ENCODE measurements at regions not wholly inside any gene's neighbourhood (a gene's known extent, or its start where the extent isn't known, plus 50 kb on each side); places are given as distances from the start of the nearest gene placed in this dataset.

- no peak for DNase-seq
These were observed 295.3 kb downstream of the AACS start for GRCh38 chr12:125360540-125360939.

- no peak for DNase-seq
These were observed 305.8 kb downstream of the AACS start for GRCh38 chr12:125371033-125371432.

- DNase-seq, result no peak
These were observed 306.9 kb downstream of the AACS start for GRCh38 chr12:125372085-125372484.

- no peak for DNase-seq
These were observed 308.1 kb downstream of the AACS start for GRCh38 chr12:125373375-125373774.

- DNase-seq, result no peak
These were observed 311.2 kb downstream of the AACS start for GRCh38 chr12:125376422-125376821.

GRCh38 chr12:125377093-125377492, 311.9 kb downstream of the AACS start:
- DNase-seq, result no peak

- DNase-seq, result no peak
These were observed 316.1 kb downstream of the AACS start for GRCh38 chr12:125381373-125381772.

GRCh38 chr12:125382926-125383325, 317.7 kb downstream of the AACS start:
- DNase-seq, result no peak

- no peak for DNase-seq
These were observed 321.4 kb downstream of the AACS start for GRCh38 chr12:125386652-125387051.

- no peak for DNase-seq
These were observed 322.0 kb downstream of the AACS start for GRCh38 chr12:125387206-125387605.

- DNase-seq, result no peak
These were observed 323.9 kb downstream of the AACS start for GRCh38 chr12:125389061-125389697.

- no peak for DNase-seq
These were observed 328.3 kb downstream of the AACS start for GRCh38 chr12:125393569-125393968.

GRCh38 chr12:125395583-125396215, 330.5 kb downstream of the AACS start:
- DNase-seq, result no peak

- no peak for DNase-seq
These were observed 334.3 kb downstream of the AACS start for GRCh38 chr12:125399489-125399888.

GRCh38 chr12:125402874-125403789, 337.9 kb downstream of the AACS start:
- peak; percentile 2 to 15 (median 2) for DNase-seq

- DNase-seq, result no peak
These were observed 338.6 kb downstream of the AACS start for GRCh38 chr12:125403843-125404242.

GRCh38 chr12:125406131-125406530, 340.9 kb downstream of the AACS start:
- DNase-seq, result no peak

- no peak for DNase-seq
These were observed 343.5 kb downstream of the AACS start for GRCh38 chr12:125408718-125409117.

GRCh38 chr12:125412506-125412905, 347.3 kb downstream of the AACS start:
- DNase-seq, result no peak

- no peak for DNase-seq
These were observed 352.2 kb downstream of the AACS start for GRCh38 chr12:125417446-125417845.

GRCh38 chr12:125418902-125419564, 353.8 kb downstream of the AACS start:
- DNase-seq, result no peak

- no peak for DNase-seq
These were observed 359.7 kb downstream of the AACS start for GRCh38 chr12:125424909-125425308.

Measured in muscle of back (tissue), 3 donors.